ENCODE measurements at regions not wholly inside any gene's neighbourhood (a gene's known extent, or its start where the extent isn't known, plus 50 kb on each side); places are given as distances from the start of the nearest gene placed in this dataset.
"Not testable (repeated sequence)": the region's sequence is repeated elsewhere in the genome, so short reads cannot be mapped to it uniquely, and the experiment has no call there.

DNA sequence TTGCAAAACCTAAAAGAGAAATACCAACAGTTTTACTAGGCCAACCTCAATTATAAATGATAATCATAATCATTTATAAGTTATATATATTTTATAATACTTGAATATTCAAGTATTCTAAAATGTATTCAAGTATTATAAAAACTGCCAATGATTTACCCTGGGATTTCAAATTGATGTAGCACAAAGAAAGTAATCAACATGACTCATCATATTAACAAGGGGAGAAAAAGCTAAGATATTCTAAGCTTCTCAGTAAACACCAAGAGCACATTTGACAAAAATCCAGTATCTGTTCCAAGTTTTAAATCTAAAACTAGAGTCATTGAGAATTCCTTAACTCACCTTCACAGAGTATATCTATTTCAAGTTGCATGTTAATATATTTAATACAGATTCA lies 56.1 kb downstream of the CAPZA3 start:
- DNase-seq (ENCODE audit: low read depth, low spot score) = no peak

DNA sequence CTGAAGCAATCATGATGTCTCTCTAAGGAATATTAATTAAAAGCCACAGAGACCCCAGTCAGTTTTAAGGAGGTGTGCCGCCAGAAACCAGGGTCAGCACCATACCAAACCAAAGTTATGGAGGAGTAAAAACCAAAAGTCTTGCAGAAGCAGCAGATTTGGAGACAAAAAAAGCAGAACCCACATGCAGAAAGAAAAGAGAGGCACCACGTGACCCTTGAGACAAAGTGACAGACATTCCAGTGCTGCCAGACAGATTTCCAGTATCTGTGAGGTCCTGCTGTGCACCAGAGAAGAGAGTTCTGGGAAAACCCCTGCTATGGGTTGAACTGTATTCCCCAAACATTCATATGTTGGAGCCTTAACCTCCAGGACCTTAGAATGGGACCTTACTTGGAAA lies 59.7 kb downstream of the CAPZA3 start:
- no peak for DNase-seq (ENCODE audit: low read depth, low spot score)

DNA sequence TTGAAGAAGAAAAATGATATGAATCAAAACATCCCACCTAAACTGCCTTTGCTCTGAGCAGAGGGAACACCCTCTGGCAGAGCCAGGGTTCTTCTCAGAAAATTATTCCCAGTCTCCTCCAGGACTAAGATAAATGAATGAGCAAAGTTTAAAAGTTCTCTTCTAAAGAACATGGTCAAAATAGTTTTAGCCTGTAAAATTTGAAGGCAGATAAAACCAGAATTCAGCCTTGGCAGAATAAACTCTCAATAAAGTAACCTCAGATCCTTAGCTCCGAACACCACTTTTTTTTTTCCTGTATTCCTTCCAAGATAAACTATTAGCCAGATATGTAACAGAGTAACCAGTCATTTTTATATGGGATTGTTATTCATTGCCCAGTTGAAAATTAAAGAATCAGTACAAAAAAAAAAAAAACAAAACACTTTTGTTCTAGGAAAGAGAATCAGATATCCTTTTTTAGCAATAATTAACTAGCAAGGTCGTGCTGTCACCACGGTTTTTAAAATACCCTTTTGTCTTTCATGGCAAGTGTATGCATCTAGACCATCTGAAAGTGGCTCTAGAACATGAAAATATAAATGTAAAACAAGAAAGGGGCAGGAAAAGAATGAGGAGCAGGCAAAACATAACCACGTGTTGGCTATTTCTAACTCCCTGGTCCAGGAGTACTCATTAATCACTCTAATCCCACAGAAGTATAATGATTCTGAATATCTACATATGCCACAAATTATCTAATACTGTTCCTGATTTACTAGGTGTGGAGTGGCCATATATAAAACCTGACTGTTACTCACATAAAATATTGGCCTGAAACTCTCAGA lies 60.8 kb downstream of the CAPZA3 start:
- no peak for DNase-seq (ENCODE audit: low read depth, low spot score)

DNA sequence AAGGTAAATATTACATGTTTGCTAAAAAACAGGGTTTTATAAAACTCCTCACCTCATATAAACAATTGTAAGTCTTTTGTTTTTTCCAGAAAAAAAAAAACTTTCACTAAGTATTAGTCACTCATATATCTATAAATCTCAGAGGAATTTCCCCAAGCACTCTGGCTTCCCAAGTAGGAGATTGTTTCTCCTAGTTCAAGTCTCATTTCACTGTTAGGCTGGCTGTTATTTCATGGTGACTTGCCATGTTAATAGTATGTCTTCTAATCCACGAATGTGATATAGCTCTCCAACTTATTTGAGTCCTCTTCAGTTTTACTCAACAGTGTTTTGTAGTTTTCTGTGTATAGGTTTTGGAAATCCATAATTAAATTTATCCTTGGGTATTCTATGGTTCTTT lies 61.6 kb downstream of the CAPZA3 start:
- no peak for DNase-seq (ENCODE audit: low read depth, low spot score)

DNA sequence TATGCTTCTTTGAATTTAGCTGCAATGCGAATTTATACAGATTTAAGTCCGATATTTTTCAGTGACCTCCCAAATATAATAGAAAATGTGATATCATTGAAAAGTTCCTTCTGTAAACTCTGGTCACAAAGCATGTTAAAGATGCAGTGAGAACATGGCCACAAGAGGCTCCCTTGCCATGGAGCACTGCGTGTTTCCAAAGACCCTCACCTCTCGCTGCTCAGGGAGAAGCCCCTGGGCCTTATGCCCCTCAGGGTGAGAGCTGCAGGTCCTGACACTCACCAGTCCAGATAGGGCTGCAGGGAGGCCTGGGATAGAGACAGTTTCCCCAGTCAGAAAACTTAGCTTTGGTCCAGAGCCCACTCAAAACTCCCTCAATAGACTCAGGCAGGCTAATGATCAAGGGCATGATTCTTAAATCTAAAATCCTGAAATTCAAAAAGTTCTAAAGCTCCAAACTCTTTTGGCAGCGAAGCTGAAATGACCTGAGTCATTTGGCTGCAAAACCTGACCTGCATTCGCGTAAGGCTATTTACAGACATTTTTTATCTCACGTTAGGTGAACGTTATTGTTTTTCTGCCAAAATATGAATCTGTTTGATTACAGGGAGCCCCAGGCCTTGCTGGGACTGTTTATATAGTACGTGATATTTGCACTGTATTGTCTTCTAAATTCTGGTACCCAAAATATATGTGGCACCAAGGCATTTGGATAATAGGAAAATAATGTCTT lies 67.8 kb downstream of the CAPZA3 start:
- DNase-seq (ENCODE audit: low read depth, low spot score) = peak; percentile 41

DNA sequence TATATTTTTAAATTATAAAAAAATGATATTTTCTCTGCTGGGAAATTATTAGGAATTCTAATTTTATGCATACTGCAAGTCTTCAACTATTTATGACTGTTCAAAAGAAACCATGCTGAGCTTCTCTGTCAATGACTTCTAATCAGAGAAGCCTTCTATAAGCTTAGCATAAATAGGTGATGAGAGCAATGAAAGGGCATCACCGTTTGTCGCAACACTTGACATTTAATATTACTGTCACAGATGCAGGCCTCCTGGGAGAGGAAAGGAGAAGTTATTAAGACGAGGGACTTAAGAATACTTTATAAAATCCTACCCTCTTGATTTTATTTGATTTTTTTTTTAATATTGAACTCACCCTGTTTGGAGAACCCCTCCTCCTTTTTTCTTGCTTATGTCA lies 69.8 kb downstream of the CAPZA3 start:
- no peak for DNase-seq (ENCODE audit: low read depth, low spot score)

DNA sequence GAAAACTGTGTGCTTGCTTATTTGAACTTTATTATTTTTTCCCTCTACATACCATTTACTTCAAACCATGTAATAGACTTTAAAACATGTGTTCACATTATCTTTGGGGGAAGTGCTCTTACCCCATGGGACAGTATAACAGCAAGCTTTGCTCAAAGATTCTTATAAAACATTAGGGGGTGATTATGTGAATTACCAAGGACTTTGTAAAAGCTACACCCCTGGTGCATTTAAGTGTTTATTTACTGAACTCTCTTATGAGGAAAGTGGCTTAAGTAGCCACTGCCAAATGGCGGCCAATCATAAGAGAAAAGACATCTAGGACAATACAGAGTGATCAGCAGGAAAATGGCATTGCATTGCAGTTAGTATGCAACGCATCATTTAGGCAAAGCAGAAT lies 70.3 kb downstream of the CAPZA3 start:
- no peak for DNase-seq (ENCODE audit: low read depth, low spot score)

DNA sequence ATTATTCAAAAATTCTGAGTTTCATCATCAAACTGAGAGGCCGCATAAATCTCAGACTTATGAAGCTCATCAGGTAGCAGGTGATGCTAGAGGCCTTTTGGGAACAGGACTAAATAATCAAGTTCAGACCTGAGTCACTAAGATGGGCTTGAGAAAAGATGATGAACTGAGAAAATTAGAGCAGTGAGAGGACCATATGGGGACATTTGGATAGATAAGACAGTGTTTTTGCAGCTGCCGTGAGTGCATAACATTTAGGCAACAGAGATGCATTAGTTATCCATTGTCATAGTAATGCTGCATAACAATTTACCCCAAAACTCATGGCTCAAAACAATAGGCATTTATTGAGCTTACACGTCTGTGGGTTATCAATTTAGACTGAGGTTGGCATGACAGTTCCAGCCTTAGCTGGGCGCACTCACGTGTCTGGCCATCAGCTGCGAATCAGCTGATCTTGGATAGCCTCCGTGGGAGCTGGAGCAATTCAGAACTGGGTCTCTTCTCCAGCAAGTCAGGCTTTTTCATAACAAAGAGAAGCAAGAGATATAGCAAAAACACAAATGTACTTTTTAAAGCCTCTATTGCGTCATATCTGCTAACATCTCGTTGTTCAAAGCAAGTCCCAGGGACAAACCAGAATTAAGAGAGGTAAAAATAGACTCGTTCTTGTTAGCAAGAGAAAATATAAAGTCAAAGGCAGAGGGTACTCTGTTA lies 72.8 kb downstream of the CAPZA3 start:
- no peak for DNase-seq (ENCODE audit: low read depth, low spot score)

DNA sequence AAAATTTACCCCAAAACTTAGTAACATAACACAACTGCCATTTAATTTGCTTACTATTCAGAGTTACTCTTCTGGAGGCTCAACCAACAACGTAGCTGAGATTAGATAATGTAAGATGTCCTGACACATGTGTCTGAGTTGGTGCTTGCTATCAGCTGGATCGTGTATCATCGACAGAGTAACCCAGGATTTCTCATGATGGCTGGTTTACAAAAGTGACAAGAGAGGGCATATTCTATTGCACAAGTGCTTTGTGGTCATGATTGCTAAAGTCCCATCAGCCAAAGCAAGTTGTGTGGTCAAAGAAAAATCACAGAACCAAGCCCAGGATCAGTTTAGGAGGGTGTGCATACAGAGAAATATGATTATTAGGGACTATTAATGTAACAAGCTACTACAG lies 73.4 kb downstream of the CAPZA3 start:
- no peak for DNase-seq (ENCODE audit: low read depth, low spot score)

DNA sequence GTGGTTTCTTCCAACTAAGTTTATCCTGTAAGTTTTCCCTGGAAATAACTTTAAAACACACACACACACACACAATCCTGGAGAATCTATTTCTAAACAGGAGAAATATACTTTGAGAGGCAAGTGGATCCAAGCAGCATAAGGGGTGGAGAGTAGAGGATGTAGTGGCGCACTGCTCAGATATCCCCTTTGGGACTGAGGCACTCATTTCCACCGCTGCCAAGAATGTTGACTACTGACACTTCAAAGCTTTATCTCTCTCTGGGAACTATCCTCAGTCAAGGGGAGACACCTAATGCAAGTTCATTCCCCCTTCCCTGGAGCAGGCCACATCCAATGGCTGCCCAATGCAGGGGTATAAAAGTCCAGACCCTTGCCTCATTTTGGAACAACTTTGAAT lies 75.8 kb downstream of the CAPZA3 start:
- DNase-seq (ENCODE audit: low read depth, low spot score) = no peak

DNA sequence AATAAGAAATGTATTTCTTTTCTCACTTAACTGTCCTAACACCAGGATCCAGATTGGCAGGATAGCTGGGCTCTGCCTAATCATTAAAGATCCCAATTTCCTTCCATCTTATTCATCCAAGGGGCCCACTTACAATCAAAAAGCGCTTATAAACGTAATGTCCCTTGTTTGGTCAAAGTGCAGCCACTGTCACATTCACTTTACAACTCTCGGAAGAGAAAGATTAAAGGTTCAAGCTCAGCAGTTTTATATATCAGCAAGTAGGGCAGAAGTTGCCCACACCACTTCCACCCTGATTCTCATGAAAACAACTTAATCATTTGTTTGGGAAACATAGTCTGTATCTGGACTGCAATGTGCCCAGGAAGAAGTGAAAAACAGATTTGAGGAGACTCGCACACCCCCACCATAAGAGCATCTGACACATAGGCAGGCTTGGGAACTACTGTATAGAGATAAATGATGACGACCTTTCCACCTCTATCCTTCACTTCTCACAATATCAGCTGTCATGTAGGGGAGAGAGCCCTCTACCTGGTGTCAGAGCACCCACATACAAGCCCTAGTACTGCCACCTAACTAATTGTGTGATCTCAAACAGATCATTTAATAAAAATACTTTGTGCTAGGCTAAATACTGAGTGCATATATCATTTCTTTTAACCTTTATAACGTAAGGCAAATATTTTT lies 80.8 kb downstream of the CAPZA3 start:
- no peak for DNase-seq (ENCODE audit: low read depth, low spot score)

DNA sequence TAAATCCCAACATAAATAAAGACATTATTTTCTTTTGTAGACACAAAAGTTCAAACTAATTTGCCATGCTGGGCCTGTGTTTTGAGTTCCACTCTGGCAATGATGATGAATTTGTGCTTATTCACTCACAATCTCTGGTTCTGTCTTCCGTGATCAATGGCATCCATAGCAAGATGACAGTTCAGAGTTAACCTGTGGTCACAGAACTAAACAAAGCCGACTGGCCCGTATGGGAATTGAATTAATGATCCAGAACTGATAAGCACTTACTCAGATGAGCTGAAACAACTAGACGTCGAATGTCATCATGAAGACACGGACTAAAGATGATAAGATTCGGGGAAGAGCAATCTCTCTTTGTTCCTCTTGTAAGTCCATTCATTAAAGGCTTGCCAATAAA lies 81.6 kb downstream of the CAPZA3 start:
- no peak for DNase-seq (ENCODE audit: low read depth, low spot score)

DNA sequence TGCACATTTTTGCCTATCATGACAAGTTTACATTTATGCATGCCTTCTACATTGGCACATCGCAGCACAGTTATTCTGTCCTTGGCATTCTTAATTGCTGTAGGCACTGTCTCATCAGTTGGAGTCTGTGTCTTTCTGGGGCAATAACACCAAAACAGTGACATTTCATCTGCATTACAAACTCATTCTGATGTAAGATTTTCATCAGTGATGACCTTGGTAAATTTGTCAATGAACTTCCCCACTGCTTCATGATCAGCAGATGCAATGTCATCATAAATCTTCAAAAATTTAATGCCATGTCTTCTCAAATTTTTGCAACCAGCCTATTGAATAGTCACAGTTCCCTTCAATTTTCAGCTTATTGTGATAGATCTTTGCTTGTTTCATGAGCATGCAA lies 85.5 kb downstream of the CAPZA3 start:
- DNase-seq (ENCODE audit: low read depth, low spot score) = no peak

DNA sequence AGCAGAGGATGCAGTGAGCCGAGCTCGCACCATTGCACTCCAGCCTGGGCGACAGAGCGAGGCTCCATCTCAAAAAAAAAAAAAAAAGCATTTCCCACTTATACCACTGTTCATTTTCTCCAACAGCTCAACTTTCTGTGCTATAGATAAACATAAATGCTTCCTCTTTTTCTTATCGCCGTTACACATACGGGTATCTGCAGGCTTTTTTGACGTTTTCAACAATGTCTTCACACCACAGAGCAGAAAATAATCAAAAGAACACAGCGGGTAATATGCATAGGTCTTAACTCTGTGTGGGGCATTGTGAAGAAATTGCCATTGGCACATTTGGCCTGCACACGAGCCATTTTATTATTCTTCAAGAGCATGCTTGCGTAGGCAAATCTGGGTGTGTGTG lies 86.4 kb downstream of the CAPZA3 start:
- DNase-seq (ENCODE audit: low read depth, low spot score) = no peak

DNA sequence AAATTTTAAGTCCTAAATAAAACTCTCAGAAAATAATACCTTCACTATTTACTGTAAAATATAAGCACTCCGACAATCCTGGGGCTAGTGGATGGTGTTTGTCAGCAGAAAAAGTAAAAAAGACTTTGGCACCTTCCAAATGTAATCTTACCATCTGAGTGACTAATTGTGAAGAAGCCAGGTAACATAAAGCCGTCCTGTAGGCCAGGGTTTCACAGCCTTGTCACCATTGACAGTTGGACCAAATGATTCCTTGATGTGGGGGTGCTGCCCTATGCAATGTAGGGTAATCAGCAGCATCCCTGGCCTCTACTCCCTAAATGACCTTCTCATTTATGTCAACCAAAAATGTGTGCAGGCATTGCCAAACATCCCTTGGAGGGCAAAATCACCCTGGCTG lies 87.2 kb downstream of the CAPZA3 start:
- no peak for DNase-seq (ENCODE audit: low read depth, low spot score)

DNA sequence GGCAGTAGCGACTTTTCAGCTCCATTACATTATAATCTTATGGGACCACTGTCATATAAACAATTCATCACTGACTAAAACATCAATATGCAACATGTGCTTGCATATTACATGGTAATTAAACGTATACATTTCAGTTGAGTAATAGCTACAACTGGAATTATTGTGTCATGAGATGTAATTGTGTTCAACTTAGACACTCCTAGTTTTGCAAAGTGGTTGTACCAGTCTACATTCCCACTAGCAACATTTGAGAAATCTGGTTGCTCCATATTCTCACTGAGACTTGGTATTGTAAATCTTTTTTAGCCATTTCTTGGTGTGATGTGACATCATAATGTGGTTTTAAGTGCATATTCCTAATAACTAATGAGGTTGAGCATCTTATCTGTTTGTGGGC lies 90.0 kb downstream of the CAPZA3 start:
- no peak for DNase-seq (ENCODE audit: low read depth, low spot score)

DNA sequence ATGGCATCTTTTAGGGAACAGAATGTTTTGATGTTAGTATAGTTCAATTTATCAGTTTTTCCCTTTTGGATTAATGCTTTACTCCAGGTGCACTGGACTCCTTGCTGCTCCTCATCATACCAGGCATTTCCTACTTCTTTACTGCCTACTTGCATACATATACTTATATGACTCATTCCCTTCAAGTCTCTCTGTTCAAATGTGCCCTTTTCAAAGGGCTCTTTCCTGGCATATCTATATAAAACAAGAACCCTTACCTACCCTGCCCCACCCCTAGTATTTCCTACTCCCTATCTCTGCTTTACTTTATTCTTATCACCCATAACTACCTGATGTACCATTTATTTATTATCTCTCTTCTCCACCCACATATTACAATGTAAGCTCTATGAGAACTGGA lies 90.6 kb downstream of the CAPZA3 start:
- no peak for DNase-seq (ENCODE audit: low read depth, low spot score)

DNA sequence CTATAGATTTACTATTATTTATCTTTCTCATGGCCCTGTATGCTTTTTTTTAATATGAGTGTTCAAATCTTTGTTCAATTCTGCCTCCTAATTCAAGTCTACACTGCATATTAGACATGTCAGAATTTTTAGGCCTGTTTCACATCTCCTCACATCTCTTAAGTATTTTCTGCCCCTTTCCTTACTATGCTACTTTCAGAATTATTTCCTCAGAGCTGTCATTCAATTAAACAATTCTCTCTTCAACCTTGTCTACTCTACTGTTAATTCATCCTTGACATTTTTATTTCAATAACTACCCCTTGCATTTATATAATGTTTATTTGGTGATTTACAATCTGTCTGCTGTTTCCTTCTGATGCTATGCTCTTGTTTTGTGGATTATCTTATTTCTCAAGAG lies 91.1 kb downstream of the CAPZA3 start:
- DNase-seq (ENCODE audit: low read depth, low spot score) = no peak

DNA sequence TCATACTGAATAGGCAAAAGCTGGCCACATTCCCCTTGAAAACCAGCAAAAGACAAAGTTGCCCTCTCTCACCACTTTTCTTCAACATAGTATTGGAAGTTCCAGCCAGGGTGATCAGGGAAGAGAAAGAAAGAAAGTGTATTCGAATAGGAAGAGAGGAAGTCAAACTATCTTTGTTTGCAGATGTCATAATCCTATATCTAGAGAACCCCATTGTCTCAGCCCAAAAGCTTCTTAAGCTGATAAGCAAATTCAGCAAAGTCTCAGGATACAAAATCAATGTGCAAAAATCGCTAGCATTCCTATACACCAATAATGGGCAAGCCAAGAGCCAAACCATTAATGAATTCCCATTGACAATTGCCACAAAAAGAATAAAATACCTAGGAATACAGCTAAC lies 95.0 kb downstream of the CAPZA3 start:
- DNase-seq (ENCODE audit: low read depth, low spot score) = not testable (repeated sequence)

DNA sequence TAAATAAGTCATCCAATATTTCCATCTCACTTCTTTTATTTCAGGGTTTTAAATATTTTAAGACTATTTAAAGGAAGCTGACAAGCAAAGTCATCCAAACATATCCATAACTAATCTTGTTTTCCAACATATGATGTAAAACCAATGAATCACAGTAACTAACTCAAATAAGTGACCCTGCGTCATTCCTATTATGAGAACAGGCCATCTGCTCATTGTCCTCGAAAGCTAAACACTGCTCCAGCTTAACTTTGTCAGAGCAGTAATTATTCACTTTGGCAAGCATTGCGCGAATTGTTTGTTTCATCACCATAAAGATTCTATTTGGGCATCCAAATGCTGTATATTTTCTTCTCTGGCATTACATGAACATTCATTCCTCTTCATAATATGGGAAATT lies 99.1 kb downstream of the CAPZA3 start:
- no peak for DNase-seq (ENCODE audit: low read depth, low spot score)

DNA sequence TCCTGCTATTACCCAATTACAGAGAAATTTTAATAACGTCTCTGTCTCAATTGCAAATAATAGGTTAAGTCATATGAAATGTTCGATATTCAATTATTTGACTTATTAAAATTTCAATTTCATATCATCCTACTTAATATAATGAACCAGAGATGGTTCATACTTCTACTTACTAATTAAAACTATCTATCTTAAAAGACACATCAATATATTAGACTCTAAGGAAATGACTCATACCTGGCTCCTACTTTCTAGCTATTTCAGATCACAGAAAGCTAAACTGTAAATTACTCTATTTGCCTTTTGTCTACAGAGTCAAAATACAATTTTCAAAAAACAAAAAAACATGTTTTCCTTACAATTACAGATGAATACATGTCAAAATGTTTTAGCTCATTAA lies 99.6 kb downstream of the CAPZA3 start:
- no peak for DNase-seq (ENCODE audit: low read depth, low spot score)

DNA sequence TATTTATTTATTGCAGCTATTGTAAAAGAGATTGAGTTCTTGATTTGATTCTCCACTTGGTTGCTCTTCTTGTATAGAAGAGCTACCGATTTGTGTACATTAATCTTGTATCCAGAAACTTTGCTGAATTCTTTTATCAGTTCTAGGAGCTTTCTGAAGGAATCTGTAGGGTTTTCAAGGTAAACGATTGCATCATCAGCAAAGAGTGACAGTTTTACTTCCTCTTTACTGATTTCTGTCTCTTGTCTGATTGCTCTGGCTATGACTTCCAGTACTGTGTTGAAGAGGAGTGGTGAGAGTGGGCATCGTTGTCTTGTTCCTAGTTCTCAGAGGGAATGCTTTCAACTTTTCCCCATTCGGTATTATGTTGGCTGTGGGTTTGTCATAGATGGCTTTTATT lies 103.1 kb downstream of the CAPZA3 start:
- DNase-seq (ENCODE audit: low read depth, low spot score) = not testable (repeated sequence)

Data from ELF-1 (cell line).